ELR (cell line): ENCODE measurements at regions not wholly inside any gene's neighbourhood (a gene's known extent, or its start where the extent isn't known, plus 50 kb on each side); places are given as distances from the start of the nearest gene placed in this dataset.

ENCODE experiments used
- DNase-seq: peaks from one replicate; pipeline ENCODE4 v3.0.0-alpha.2; 2015; ENCODE audit warnings: low read depth

GRCh38 chrX:98605941-98606340 lies 1722.2 kb downstream of the RPA4 start:
- DNase-seq, result no peak

DNA sequence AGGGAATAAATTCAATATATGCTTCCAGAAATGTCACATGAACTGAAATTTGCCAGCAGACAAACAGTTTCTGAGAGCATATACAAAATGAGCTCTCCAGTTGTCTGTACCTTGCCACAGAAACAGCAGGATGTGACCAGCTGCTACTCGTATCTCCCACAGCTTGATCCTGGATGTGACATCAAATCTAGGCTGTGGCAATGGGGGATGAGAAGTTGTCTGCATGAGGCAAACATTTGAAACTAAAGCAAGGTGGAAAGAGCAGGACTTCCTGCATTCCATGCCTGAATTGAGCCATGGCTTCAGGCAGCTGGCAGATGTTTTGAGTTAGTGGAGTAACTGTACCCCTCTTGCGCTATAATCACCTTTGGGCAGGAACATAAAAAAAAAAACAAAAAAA lies 1724.0 kb downstream of the RPA4 start:
- no peak for DNase-seq

- no peak for DNase-seq
These were observed 1743.9 kb downstream of the RPA4 start for GRCh38 chrX:98627645-98628044.

DNA sequence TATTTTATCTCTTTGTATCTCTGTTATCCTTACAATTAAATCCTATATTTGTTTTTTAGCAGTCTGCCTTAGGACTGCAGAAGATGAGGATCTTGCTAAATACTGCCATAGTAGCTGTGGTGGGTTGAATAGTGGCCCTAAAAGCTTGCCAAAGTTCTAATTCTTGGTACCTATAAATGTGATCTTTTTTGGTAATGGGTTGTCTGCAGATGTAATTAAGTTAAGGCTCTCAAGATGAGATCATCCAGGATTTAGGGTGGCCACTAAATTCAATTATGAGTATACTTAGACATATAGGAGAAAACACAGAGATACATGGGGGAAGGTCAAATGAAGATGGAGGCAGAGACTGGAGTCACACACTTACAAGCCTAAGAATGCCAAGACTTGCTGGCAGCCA lies 1753.7 kb downstream of the RPA4 start:
- DNase-seq, result no peak

DNA sequence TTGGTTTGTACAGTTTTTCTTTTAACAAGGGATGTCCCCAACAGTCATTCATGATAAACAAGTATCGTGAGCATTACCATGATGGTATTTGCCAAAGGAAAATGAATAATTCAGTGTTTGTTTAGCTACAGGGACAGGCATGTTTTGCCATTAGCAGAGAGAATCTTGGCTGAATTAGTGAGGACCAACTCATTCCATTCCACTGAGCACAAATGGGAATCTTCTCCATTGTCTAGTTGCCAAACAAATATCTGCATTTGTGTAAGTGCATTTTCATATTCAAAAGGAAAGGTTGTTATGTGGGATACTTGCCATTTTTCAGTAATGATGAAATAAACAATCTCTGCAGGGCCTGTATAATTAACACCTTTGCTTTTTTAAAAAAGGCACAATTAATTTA lies 1762.6 kb downstream of the RPA4 start:
- DNase-seq, result no peak

DNA sequence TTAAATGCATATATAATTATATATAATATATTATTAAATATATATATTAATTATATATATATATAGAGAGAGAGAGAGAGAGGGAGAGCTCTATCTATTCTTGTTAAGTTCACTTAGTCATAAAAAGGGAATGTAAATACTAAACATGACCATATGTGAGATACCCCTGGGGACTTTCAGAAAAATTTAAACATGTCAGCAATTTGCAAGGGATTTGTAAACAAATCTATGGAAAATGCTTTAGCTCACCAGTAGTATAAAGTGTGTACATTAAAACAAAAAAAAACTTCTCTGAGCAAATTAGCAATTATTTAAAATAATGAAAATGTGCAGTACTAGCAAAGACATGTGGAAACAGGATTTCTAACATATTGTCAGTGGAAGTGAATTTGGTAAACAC lies 1755.5 kb downstream of the PCDH19 start:
- DNase-seq, result no peak
